Pancreas (tissue), 10 donors: ENCODE measurements at regions not wholly inside any gene's neighbourhood (a gene's known extent, or its start where the extent isn't known, plus 50 kb on each side); places are given as distances from the start of the nearest gene placed in this dataset.

Experiments used
- ATAC-seq, 4 donors: fragments of 200-7000 bp; cut with Tn5 transposase; one replicate each; pipeline versions ENCODE4 v1.8.0 to v1.9.1; 2020; ENCODE audit warnings: mild to moderate bottlenecking in 4 of 4, moderate library complexity in 4 of 4
- DNase-seq, 6 donors: peaks; one replicate each; pipeline ENCODE4 v3.0.0-alpha.2; 2020
- FAIRE-seq: peaks from 2 replicates; lab custom pipeline; 2012; peaks lifted over from hg19 to GRCh38; lab: Jason Lieb, UNC
- H3K27ac ChIP-seq, 4 donors: fragments of 200-600 bp; sonication (generic); 1 replicate in 3 of 4; 2 replicates in 1 of 4; pipeline versions ENCODE4 v1.5.0 to v1.8.0; 2020
- H3K27me3 ChIP-seq, 4 donors: fragments of 200-600 bp; one replicate each; pipeline ENCODE4 v1.8.0; 2021
- H3K36me3 ChIP-seq, 3 donors: fragments of 200-600 bp; sonication (generic) in 1 of 3; one replicate each; pipeline versions ENCODE4 v1.5.0 to v1.8.0; 2020 to 2021
- H3K4me1 ChIP-seq, 3 donors: fragments of 200-600 bp; one replicate each; pipeline ENCODE4 v1.8.0; 2021
- H3K4me3 ChIP-seq, 4 donors: fragments of 200-600 bp; sonication (generic) in 2 of 4; one replicate each; pipeline versions ENCODE4 v1.5.0 to v1.8.0; 2020 to 2021
- H3K9me3 ChIP-seq, 4 donors: fragments of 200-600 bp; one replicate each; pipeline ENCODE4 v1.8.0; 2021
- WGBS, 2 donors: extraction: QIAGEN DNeasy Blood & Tissue Kit; methylation state at CpG; one replicate each; pipeline ENCODE4 v1.1.7; 2013; 5-methylcytosine and 5-hydroxymethylcytosine counted together
- intact Hi-C, 3 donors: fragments of 100-400 bp; cut with DNase I; formaldehyde crosslinking; loops; one replicate each; pipeline versions ENCODE4 v1.11.1 to v1.14.2; 2022
- TF ChIP-seq, protein P1 (sequence below), 4 donors: fragments of 200-600 bp; sonication (generic) in 3 of 4; IDR thresholded peaks; one replicate each; pipeline versions ENCODE4 v1.5.0 to v1.8.0; 2021; ENCODE audit warnings: antibody characterized with exemption in 4 of 4
- donor health status: healthy with polysubstance abuse.
- donor health status: DM: no; HTN: no; CAD: no; lungs with moderate emphysema.
- donor health status: DM: no; HTN: no; CAD: no.
- donor health status: control.
- donor health status: control.
- donor health status: Bipolar disorder and iron deficiency.
- donor health status: DM: yes; HTN: yes; CAD: no.
- donor health status: DM: no; HTN: no; CAD: no.
- donor health status: DM: no; HTN: no; CAD: no.
- donor health status: DM: yes; HTN: yes; CAD: no.

DNA sequence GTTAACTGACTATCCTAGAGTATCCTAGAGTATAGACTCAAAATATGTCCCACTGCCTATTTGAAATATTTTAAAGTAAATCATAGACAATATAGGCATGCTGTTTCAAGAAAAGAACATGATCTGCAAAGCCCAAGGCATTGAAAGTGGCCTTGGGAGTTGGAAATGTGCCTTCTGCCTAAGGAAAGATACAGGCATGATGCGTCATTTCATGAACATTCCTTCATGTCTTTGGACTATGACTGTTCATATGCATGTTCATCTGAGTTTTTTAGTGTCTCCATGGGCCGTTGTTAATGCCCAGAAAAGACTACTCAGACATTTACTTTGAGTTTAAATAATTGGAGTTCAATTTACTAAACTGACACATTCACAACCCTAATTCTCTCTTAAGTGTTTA, 69.7 kb upstream of the PRDM11 start:
- FAIRE-seq (no peak), ATAC-seq (no peak), DNase-seq (no peak)
- TF ChIP-seq, protein P1, sequence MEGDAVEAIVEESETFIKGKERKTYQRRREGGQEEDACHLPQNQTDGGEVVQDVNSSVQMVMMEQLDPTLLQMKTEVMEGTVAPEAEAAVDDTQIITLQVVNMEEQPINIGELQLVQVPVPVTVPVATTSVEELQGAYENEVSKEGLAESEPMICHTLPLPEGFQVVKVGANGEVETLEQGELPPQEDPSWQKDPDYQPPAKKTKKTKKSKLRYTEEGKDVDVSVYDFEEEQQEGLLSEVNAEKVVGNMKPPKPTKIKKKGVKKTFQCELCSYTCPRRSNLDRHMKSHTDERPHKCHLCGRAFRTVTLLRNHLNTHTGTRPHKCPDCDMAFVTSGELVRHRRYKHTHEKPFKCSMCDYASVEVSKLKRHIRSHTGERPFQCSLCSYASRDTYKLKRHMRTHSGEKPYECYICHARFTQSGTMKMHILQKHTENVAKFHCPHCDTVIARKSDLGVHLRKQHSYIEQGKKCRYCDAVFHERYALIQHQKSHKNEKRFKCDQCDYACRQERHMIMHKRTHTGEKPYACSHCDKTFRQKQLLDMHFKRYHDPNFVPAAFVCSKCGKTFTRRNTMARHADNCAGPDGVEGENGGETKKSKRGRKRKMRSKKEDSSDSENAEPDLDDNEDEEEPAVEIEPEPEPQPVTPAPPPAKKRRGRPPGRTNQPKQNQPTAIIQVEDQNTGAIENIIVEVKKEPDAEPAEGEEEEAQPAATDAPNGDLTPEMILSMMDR (IDR thresholded peaks at IDR 0.05), result no peak
- 77 to 85% methylated on average over 2 of the region's 2 CpGs for WGBS, 2 donors
- intact Hi-C loops, result loop anchor here in 1 of 3 donors (10.0 kb wide), 1 partner anchor 512 kb away; the partner anchor contains the start of gene CD82
- no peaks in the 10 kb centered on the region for H3K27me3 ChIP-seq
- no peak overlapping the region for H3K4me3 ChIP-seq
- no peaks in the 10 kb centered on the region for H3K9me3 ChIP-seq
- no peak overlapping the region for H3K27ac ChIP-seq
- H3K36me3 ChIP-seq, result no peaks in the 10 kb centered on the region
- H3K4me1 ChIP-seq, result no peaks in the 10 kb centered on the region

DNA sequence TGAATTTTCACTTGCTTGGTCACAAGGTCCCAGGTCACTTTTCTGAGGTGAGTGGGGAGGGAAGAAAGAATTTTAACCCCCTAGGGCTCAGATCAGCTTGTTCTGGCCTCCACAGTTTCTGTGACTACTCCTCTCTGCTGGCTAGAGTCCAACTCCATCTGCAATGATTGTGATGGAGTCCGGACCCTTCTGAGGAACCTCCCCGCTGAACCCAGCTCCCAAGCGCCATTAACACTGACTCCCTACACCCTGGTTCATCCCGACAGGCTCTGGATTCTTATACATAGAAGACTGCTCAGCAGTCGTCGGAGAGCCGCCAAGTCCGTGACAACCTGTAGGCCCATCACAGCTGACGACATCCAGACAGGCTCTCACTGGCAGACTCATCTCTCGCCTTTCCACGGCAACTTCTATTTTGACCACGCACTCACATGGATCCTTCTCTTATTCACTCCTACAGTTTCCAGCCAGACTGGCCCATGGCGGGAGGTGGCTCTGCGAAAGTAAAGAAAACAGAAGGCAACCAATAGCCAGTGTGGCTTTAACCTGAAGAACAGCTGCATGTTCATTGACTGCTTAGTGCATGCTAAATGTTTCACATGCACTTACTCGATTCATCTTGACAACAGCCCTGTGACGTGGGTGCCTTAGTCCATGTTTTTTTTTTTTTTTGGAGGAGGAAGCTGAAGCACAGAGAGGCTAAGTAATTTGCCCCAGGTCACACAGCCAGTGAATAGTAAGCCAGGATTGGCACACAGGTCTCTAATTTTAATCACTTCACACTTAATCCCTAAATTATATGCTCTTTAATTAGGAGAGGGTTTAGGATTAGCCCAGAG, 68.0 kb upstream of the PRDM11 start:
- no peak for DNase-seq
- intact Hi-C loops, result loop anchor here in 1 of 3 donors (10.0 kb wide), 1 partner anchor 514 kb away; the partner anchor contains the start of gene CD82
- no peak for FAIRE-seq
- no peak overlapping the region for H3K27ac ChIP-seq
- no peaks in the 10 kb centered on the region for H3K9me3 ChIP-seq
- no peaks in the 10 kb centered on the region for H3K4me1 ChIP-seq
- 77 to 81% methylated on average over 16 of the region's 16 CpGs for WGBS, 2 donors
- TF ChIP-seq, protein P1 (IDR thresholded peaks at IDR 0.05), result no peak
- H3K36me3 ChIP-seq, result no peaks in the 10 kb centered on the region
- H3K27me3 ChIP-seq, result no peaks in the 10 kb centered on the region
- ATAC-seq, result no peak
- no peak overlapping the region for H3K4me3 ChIP-seq

DNA sequence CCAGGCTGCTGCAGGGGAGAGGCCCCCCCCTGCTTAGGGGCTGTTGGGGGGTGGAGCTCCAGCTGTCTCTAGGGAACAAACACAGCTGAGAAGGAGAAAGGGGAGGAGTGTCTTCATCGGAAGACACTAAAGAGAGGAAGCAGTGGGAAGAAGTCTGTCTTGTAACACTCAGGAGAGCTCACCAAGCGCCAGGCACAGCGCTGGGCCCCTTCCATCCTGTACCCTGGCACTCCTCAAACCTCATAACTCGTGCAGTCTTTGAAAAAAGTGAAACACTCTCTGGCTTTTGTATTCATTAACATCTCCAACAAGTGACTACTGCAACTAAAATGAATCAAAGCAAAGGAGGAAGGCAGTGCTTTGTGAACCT, 67.4 kb upstream of the PRDM11 start:
- DNase-seq, result no peak
- no peaks in the 10 kb centered on the region for H3K9me3 ChIP-seq
- H3K36me3 ChIP-seq, result no peaks in the 10 kb centered on the region
- intact Hi-C loops, result loop anchor here in 1 of 3 donors (10.0 kb wide), 1 partner anchor 514 kb away; the partner anchor contains the start of gene CD82
- H3K27me3 ChIP-seq, result no peaks in the 10 kb centered on the region
- peak in 2 of 4 donors; percentile 28 to 32 for ATAC-seq
- no peaks in the 10 kb centered on the region for H3K4me1 ChIP-seq
- H3K27ac ChIP-seq, result no peak overlapping the region
- TF ChIP-seq, protein P1 (IDR thresholded peaks at IDR 0.05), result no peak
- 51 to 55% methylated on average over 4 of the region's 4 CpGs for WGBS, 2 donors
- no peak overlapping the region for H3K4me3 ChIP-seq
- FAIRE-seq, result no peak

DNA sequence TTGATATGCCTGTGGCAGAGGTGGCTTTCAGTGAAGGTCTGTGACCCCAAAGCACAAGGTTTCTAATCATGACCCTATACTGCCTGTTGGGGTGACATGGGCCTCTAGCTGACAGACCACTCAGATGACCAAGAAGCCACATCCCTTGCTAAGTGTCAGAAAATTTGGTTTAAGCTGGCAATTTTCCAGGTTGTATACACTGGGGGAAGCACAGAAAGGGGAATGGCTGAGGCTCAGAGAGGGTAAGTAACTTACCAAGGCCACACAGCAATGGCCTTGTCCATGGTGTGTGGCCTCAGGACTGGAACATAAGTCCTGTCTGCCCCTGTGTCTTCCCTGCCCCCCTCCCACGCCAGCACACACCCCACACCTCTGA, 66.9 kb upstream of the PRDM11 start:
- Histone ChIP-seq H3K9me3 (no peaks in the 10 kb centered on the region), H3K36me3 (no peaks in the 10 kb centered on the region), H3K4me1 (no peaks in the 10 kb centered on the region), H3K27ac (no peak overlapping the region), H3K4me3 (no peak overlapping the region), H3K27me3 (no peaks in the 10 kb centered on the region)
- intact Hi-C loops, result loop anchor here in 1 of 3 donors (10.0 kb wide), 1 partner anchor 515 kb away; the partner anchor contains the start of gene CD82
- ATAC-seq (no peak), FAIRE-seq (no peak), DNase-seq (no peak)
- TF ChIP-seq, protein P1 (IDR thresholded peaks at IDR 0.05), result no peak
- 82 to 100% methylated on average over 1 of the region's 1 CpG for WGBS, 2 donors
